HepG2 (cell line): ENCODE measurements at regions not wholly inside any gene's neighbourhood (a gene's known extent, or its start where the extent isn't known, plus 50 kb on each side); places are given as distances from the start of the nearest gene placed in this dataset.

Source experiments
- ATF7 ChIP-seq, 2 experiments: fragments of 450-650 bp in 1 of 2; sonication (generic) in 1 of 2; formaldehyde crosslinking in 1 of 2; IDR thresholded peaks; 2 replicates each; pipeline versions ENCODE4 v1.4.0 to v1.6.1; 2016 to 2020; ENCODE audit warnings: antibody characterized with exemption in 1 of 2, mild to moderate bottlenecking in 1 of 2, missing genetic modification reagents in 1 of 2
- IKZF4 ChIP-seq: sonication (generic); formaldehyde crosslinking; IDR thresholded peaks from 2 replicates; pipeline ENCODE4 v1.5.1; 2020; ENCODE audit warnings: borderline replicate concordance, mild to moderate bottlenecking, low read depth, missing genetic modification reagents; ENCODE audit errors: not compliant biosample characterization
- JUNB ChIP-seq: sonication (generic); formaldehyde crosslinking; IDR thresholded peaks from 2 replicates; pipeline ENCODE4 v1.8.0; 2022; ENCODE audit warnings: missing genetic modification reagents, mild to moderate bottlenecking, borderline replicate concordance
- MTF2 ChIP-seq: sonication (generic); formaldehyde crosslinking; IDR thresholded peaks from 2 replicates; pipeline ENCODE4 v1.5.0; 2020; ENCODE audit warnings: missing genetic modification reagents, borderline replicate concordance
- RXRA ChIP-seq: sonication (generic); formaldehyde crosslinking; IDR thresholded peaks from 2 replicates; pipeline ENCODE4 v1.5.1; 2020; ENCODE audit warnings: missing genetic modification reagents
- SIN3A ChIP-seq: IDR thresholded peaks from 2 replicates; pipeline ENCODE4 v1.6.1; 2011; ENCODE audit warnings: low read depth, mild to moderate bottlenecking, control low read depth, low read length, borderline replicate concordance
- ZBTB10 ChIP-seq: sonication (generic); formaldehyde crosslinking; IDR thresholded peaks from 2 replicates; pipeline ENCODE4 v1.4.0; 2020; ENCODE audit warnings: missing genetic modification reagents, borderline replicate concordance
- ZSCAN21 ChIP-seq: sonication (generic); formaldehyde crosslinking; IDR thresholded peaks from 2 replicates; pipeline ENCODE4 v1.8.0; 2022; ENCODE audit warnings: mild to moderate bottlenecking, missing genetic modification reagents, moderate library complexity, borderline replicate concordance

GRCh38 chr15:26070095-26070532, 207.0 kb upstream of the ATP10A start:
- no peak for TF ChIP-seq ZBTB10 (CRISPR knock-in tag)
- no peak for TF ChIP-seq ZSCAN21 (CRISPR knock-in tag)
- TF ChIP-seq MTF2 (CRISPR knock-in tag), result no peak
- no peak for TF ChIP-seq ATF7 (IDR thresholded peaks at IDR 0.05)
- no peak for TF ChIP-seq ATF7 (CRISPR knock-in tag; IDR thresholded peaks at IDR 0.05)
- no peak for TF ChIP-seq RXRA (CRISPR knock-in tag)
- TF ChIP-seq JUNB (CRISPR knock-in tag), result no peak
- no peak for TF ChIP-seq IKZF4
- no peak for TF ChIP-seq SIN3A
